LNCaP clone FGC (cell line): ENCODE measurements at regions not wholly inside any gene's neighbourhood (a gene's known extent, or its start where the extent isn't known, plus 50 kb on each side); places are given as distances from the start of the nearest gene placed in this dataset.

Experiments
- DNase-seq: peaks from one replicate; pipeline ENCODE4 v3.0.0-alpha.2; 2011; ENCODE audit warnings: low read depth
- H3K4me3 ChIP-seq: 2 replicates; pipeline ENCODE4 v1.5.1; 2011; ENCODE audit warnings: mild to moderate bottlenecking, low read depth, low read length, control low read depth
- TF ChIP-seq, protein P1 (sequence below): IDR thresholded peaks from 2 replicates; pipeline ENCODE4 v1.5.1; 2012; ENCODE audit warnings: mild to moderate bottlenecking; ENCODE audit not compliant: control insufficient read depth, insufficient read depth; ENCODE audit errors: extremely low read depth

DNA sequence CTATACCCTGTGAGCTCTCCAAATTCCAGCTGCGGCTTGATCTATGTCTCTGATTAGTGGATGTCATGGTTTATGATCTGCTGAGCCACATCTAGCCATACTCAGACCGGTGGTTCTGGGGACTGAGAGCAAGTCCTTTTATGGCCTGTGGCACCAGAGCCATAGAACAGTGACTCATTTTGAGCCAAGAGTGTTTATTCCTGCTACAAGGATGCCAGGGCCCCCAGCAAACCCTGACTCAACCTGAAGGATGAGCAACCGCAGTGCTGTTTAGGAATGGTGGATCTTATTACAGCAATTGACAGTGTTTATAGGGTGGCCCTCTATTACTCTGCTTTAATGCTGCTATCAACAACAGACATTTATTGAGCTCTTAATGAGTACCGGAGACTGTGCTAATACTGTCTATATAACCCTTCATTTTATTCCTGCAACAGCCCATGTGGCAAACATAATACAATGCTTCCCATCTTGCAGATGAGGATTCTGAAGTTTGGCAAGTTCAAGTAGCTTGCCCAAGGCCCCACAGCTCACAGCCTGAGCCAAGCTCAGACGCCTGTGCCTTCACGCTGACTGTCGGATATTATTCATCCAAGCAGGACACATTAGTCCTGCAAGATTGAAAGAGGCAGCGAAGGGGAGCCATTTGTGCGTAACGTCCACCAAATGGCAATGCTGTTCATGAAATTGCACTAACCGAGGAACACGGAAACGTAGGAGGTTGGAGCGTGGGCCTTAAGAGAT is 273.6 kb upstream of the PWP1 start:
- no peak for DNase-seq
- TF ChIP-seq, protein P1, sequence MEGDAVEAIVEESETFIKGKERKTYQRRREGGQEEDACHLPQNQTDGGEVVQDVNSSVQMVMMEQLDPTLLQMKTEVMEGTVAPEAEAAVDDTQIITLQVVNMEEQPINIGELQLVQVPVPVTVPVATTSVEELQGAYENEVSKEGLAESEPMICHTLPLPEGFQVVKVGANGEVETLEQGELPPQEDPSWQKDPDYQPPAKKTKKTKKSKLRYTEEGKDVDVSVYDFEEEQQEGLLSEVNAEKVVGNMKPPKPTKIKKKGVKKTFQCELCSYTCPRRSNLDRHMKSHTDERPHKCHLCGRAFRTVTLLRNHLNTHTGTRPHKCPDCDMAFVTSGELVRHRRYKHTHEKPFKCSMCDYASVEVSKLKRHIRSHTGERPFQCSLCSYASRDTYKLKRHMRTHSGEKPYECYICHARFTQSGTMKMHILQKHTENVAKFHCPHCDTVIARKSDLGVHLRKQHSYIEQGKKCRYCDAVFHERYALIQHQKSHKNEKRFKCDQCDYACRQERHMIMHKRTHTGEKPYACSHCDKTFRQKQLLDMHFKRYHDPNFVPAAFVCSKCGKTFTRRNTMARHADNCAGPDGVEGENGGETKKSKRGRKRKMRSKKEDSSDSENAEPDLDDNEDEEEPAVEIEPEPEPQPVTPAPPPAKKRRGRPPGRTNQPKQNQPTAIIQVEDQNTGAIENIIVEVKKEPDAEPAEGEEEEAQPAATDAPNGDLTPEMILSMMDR, result no peak
- no peak overlapping the region for H3K4me3 ChIP-seq

DNA sequence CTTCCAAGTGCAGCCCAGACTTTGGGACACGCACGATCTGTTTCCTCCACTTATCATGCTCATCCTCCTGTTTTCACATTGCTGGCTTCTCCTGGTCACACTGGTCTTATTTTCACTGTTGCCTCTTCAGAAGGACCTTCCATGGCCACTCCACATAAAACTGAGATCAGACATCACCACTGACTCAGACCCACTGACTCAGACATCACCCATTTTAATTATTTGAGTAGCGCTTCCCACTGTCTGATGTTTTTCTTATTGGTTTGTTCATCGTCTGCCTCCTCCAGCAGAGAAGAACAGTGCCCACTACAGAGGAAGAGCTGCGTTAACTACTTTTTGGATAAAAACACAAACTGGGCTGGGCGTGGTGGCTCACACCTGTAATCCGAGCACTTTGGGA is 270.5 kb upstream of the PWP1 start:
- no peak for DNase-seq
- H3K4me3 ChIP-seq, result no peak overlapping the region
- TF ChIP-seq, protein P1, result no peak

DNA sequence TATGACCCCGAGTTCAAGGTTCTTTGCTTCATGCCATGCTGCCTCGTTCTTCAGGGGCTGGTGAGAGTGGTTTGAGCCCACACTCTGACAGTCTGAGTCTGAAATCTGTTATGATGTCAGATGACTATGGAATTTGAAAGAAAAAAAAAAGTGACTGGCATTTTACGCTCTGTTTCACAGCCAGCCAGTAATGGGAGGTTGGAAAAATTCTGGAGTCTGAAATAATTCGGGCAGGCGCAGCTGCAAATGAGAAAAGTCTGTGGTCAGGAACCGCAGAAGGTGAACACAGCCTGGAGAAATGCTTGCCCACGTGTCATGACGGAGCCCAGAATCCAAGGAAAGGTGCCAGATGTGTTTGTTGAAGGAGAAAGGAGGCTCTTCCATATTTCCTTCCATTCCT is 269.8 kb upstream of the PWP1 start:
- DNase-seq, result no peak
- TF ChIP-seq, protein P1, result no peak
- no peak overlapping the region for H3K4me3 ChIP-seq

DNA sequence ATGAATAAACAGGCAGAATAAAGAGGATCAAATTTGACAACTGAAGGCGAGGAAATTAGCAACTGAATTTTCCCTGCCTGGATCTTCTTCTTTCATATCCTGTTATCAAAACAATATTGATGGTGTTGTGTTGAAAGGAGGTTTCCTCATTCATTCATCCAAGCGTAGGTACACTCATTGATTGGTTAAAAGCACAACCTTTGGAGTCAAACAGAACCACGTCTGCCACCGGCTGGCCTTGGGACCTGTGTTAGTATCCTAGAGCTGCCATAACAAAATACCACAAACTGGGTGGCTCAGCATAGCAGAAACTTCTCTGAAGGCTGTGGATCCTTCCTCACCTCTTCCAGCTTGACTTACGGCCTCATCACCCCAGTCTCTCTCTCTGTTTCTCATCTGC is 268.6 kb upstream of the PWP1 start:
- no peak overlapping the region for H3K4me3 ChIP-seq
- TF ChIP-seq, protein P1, result no peak
- no peak for DNase-seq

DNA sequence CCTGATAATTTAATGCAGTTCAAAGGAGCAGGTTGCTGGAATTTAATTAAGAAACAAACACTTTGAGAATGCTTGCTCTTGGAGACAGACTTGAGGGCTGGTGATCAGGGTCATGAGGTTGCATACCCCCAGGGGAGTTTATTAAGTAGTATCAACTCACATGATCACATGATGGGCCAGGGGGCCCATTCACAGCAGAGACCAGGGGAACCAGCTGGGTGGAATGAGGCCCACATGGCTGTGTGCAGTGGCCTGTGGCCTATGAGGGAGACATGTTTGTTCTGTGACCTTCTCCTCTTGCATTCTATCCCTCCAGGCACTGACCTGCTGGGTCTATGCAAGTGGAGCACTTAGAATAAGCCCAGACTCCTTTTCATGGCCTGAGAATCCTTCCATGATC is 266.6 kb upstream of the PWP1 start:
- H3K4me3 ChIP-seq, result no peak overlapping the region
- TF ChIP-seq, protein P1, result no peak
- no peak for DNase-seq

DNA sequence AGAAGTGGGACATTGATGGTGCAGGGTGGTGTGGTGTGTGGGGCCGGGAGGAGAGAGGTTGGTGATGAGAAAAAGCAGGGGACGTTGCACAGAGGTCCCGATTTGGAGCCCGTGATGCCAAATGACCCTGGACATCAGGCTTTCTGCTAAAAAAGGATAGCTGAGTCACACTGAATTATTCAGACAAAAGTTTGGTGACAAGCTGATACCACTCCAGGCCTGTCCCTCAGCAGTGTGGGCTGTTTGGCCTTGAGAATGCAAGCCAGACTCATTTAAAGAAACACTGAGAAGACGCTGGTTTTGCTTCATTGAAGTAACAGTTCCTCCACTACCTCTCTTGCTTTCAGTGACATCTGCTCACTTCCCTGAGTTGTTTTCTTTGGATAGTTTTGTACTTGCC is 262.1 kb upstream of the PWP1 start:
- no peak overlapping the region for H3K4me3 ChIP-seq
- no peak for DNase-seq
- TF ChIP-seq, protein P1, result no peak
